ENCODE measurements at regions not wholly inside any gene's neighbourhood (a gene's known extent, or its start where the extent isn't known, plus 50 kb on each side); places are given as distances from the start of the nearest gene placed in this dataset.

GRCh38 chr6:144652292-144652891, 367.3 kb downstream of the UTRN start (continued):
- TF ChIP-seq, protein P1, sequence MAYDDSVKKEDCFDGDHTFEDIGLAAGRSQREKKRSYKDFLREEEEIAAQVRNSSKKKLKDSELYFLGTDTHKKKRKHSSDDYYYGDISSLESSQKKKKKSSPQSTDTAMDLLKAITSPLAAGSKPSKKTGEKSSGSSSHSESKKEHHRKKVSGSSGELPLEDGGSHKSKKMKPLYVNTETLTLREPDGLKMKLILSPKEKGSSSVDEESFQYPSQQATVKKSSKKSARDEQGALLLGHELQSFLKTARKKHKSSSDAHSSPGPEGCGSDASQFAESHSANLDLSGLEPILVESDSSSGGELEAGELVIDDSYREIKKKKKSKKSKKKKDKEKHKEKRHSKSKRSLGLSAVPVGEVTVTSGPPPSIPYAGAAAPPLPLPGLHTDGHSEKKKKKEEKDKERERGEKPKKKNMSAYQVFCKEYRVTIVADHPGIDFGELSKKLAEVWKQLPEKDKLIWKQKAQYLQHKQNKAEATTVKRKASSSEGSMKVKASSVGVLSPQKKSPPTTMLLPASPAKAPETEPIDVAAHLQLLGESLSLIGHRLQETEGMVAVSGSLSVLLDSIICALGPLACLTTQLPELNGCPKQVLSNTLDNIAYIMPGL (CRISPR knock-in tag; IDR thresholded peaks at IDR 0.05; ENCODE audit: borderline replicate concordance in 1 of 2, low read depth in 1 of 2), result peak in 1 of 2 experiments; percentile 13; a peak in 1 of 4 replicates
- TF ChIP-seq ZNF326 (CRISPR knock-in tag; IDR thresholded peaks at IDR 0.05; ENCODE audit: borderline replicate concordance) (no peak), MAF1 (CRISPR knock-in tag; IDR thresholded peaks at IDR 0.05; ENCODE audit: borderline replicate concordance) (no peak), ZNF343 (CRISPR knock-in tag; IDR thresholded peaks at IDR 0.05) (0 out of 2 replicates have a peak, but pooled peaks have one; percentile 36), MIXL1 (CRISPR knock-in tag; IDR thresholded peaks at IDR 0.05) (0 out of 2 replicates have a peak, but pooled peaks have one; percentile 13), RNF2 (conservative IDR thresholded peaks at IDR 0.05; ENCODE audit: low read depth) (no peak), THRA (CRISPR knock-in tag; IDR thresholded peaks at IDR 0.05; ENCODE audit: borderline replicate concordance) (no peak; the same call in 1 of the 2 replicates), TMF1 (CRISPR knock-in tag; IDR thresholded peaks at IDR 0.05; ENCODE audit: low read depth) (no peak), ZBTB44 (CRISPR knock-in tag; IDR thresholded peaks at IDR 0.05) (no peak), ZNF260 (CRISPR knock-in tag; IDR thresholded peaks at IDR 0.05; ENCODE audit: borderline replicate concordance, low read depth) (no peak), STAG1 (CRISPR knock-in tag; IDR thresholded peaks at IDR 0.05) (peak; percentile 16; the same call in 1 of the 2 replicates), POLR2G (IDR thresholded peaks at IDR 0.05; ENCODE audit: low read depth, low read length) (peak; percentile 43; the same call in 1 of the 2 replicates), MNT (IDR thresholded peaks at IDR 0.05) (no peak), TRIM22 (IDR thresholded peaks at IDR 0.05) (no peak), PAF1 (CRISPR knock-in tag; IDR thresholded peaks at IDR 0.05) (no peak), ZBTB34 (CRISPR knock-in tag; IDR thresholded peaks at IDR 0.05) (peak; percentile 66; the same call in 1 of the 2 replicates), ZNF816 (CRISPR knock-in tag; IDR thresholded peaks at IDR 0.05; ENCODE audit: borderline replicate concordance) (no peak)
- TF ChIP-seq, protein P2, sequence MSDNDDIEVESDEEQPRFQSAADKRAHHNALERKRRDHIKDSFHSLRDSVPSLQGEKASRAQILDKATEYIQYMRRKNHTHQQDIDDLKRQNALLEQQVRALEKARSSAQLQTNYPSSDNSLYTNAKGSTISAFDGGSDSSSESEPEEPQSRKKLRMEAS (IDR thresholded peaks at IDR 0.05), result no peak

All from HepG2 (cell line).